Neural cell (in vitro differentiated cells): ENCODE measurements at regions not wholly inside any gene's neighbourhood (a gene's known extent, or its start where the extent isn't known, plus 50 kb on each side); places are given as distances from the start of the nearest gene placed in this dataset.

Experiments used
- EZH2 ChIP-seq: fragments of 200-600, 300-800 bp; shearing (Covaris generic), sonication (generic); IDR thresholded peaks from 2 replicates; pipeline ENCODE4 v1.6.1; 2014; ENCODE audit warnings: antibody characterized with exemption, low read length, borderline replicate concordance, mild to moderate bottlenecking; ENCODE audit not compliant: insufficient read depth, poor library complexity, severe bottlenecking
- TF ChIP-seq, protein P1 (sequence below): fragments of 450-650 bp; IDR thresholded peaks from 2 replicates; pipeline ENCODE4 v1.5.1; 2014; ENCODE audit warnings: antibody characterized with exemption, mild to moderate bottlenecking, moderate library complexity; ENCODE audit not compliant: poor library complexity, severe bottlenecking

- TF ChIP-seq, protein P1, sequence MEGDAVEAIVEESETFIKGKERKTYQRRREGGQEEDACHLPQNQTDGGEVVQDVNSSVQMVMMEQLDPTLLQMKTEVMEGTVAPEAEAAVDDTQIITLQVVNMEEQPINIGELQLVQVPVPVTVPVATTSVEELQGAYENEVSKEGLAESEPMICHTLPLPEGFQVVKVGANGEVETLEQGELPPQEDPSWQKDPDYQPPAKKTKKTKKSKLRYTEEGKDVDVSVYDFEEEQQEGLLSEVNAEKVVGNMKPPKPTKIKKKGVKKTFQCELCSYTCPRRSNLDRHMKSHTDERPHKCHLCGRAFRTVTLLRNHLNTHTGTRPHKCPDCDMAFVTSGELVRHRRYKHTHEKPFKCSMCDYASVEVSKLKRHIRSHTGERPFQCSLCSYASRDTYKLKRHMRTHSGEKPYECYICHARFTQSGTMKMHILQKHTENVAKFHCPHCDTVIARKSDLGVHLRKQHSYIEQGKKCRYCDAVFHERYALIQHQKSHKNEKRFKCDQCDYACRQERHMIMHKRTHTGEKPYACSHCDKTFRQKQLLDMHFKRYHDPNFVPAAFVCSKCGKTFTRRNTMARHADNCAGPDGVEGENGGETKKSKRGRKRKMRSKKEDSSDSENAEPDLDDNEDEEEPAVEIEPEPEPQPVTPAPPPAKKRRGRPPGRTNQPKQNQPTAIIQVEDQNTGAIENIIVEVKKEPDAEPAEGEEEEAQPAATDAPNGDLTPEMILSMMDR = no peak
- no peak for TF ChIP-seq EZH2
Measured at GRCh38 chr2:142483653-142484052, 352.8 kb upstream of the LRP1B start.
